ENCODE measurements at regions not wholly inside any gene's neighbourhood (a gene's known extent, or its start where the extent isn't known, plus 50 kb on each side); places are given as distances from the start of the nearest gene placed in this dataset.
"Not testable (repeated sequence)": the region's sequence is repeated elsewhere in the genome, so short reads cannot be mapped to it uniquely, and the experiment has no call there.

DNA sequence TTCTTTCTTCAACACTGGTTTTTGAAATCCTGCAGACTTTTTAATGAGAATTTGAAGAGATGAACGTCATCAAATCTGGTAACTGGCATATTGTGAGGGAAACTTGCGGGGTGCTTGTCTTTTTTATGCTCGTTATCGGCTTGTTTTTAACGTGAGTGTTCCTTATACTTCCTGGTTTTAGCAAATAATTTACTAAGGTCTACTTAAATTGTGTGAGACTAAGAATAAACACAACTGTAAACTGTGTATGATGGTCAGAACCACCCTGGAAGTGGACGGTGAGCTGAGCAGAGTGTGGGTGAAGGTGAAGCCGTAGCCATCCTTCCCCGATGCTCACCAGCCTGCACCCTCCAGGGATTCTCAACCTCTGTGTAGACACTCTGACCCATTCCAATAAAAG, 82.3 kb upstream of the CDC42EP3 start:
- Mint-ChIP-seq H3K36me3 (ENCODE audit: low read depth) (no peaks in the 10 kb centered on the region), H3K27ac (no peak overlapping the region), H3K27me3 (no peaks in the 10 kb centered on the region), H3K4me1 (ENCODE audit: low read depth) (no peaks in the 10 kb centered on the region), H3K4me3 (no peak overlapping the region), H3K9me3 (no peaks in the 10 kb centered on the region)
- DNase-seq (no peak), ATAC-seq (no peak)
- CTCF ChIA-PET = no interaction called here
- TF ChIP-seq CTCF (IDR thresholded peaks at IDR 0.05) = no peak
- POLR2A ChIA-PET = no interaction called here
- intact Hi-C loops (cut with micrococcal nuclease) = no loop called here

DNA sequence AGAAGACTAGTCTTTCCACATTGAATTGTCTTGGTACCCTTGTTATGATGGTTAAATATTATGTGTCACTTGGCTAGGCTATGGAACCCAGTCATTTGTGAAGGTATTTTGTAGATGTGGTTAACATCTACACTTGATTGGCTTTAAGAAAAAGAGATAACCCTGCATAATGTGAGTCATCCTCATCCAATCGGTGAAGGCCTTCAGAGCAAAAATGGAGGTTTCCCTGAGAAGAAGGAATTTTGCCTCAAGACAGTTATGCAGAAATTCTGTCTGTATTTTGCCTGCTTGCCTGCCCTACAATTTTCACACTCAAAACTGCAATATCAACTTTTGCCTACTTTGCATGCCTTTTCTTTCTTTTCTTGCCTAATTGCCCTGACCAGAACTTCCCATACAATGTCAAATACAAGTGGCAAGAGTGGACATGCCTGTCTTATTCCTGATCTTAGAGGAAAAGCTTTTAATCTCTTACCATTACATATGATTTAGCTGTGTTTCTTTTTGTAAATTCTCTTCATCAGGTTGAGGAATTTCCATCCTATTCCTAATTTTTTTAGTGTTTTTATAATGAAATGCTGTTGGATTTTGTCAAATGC, 84.6 kb upstream of the CDC42EP3 start:
- CTCF ChIA-PET; DNase-seq; POLR2A ChIA-PET; H3K27ac Mint-ChIP-seq; H3K36me3 Mint-ChIP-seq (ENCODE audit: low read depth); intact Hi-C loops (cut with micrococcal nuclease); H3K27me3 Mint-ChIP-seq; H3K4me1 Mint-ChIP-seq (ENCODE audit: low read depth); H3K9me3 Mint-ChIP-seq; H3K4me3 Mint-ChIP-seq; ATAC-seq: not testable (repeated sequence)

DNA sequence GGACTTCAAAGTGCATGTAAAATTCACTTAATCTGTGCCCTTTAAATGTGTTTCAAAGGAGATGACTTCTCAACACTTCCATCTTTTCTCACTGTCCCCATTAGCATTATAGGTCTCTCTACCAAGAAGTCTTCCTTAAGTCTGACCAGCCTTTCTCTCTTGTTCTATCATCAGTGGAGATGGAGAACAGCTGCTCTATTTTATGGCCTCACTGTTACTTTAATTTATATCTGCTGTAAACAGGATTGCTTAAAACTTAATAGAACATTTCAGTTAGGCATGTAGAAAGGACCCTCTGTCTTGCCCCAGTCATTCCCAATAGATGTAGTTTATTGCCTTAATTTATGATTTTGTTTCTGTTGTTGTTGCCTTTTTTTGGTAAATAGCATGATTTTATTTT, 86.0 kb upstream of the CDC42EP3 start:
- H3K4me3 Mint-ChIP-seq; H3K9me3 Mint-ChIP-seq; H3K36me3 Mint-ChIP-seq (ENCODE audit: low read depth); CTCF ChIA-PET; H3K27me3 Mint-ChIP-seq; DNase-seq; H3K4me1 Mint-ChIP-seq (ENCODE audit: low read depth); ATAC-seq; H3K27ac Mint-ChIP-seq; intact Hi-C loops (cut with micrococcal nuclease): not testable (repeated sequence)
- POLR2A ChIA-PET = interaction anchor here (0.6 kb wide), 1 partner anchor 1061 kb away, joined by 3 read pairs; no protein-coding TSS in a partner anchor

DNA sequence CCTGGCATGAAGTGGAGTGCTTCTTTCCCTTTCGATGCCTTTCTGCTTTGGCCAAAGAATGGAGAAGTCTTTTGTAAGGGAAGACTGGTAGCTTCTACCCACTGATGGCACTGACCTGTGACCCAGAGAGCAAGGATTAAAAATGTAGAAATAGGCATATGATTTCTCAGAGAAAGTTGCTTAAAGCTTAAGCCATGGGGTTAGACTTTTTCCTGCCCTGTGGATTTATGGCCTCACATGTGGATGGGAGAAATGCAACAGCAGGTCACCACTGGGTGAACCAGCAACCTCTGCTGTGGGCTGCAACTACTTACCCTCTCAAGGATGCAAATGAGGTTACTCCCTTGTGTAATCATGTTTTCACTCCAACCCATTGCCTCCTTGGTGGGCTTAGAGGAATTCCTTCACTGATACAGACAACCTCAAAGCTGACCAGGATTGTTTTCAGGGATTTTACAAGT, 86.7 kb upstream of the CDC42EP3 start:
- CTCF ChIA-PET; POLR2A ChIA-PET; ATAC-seq; H3K27me3 Mint-ChIP-seq; intact Hi-C loops (cut with micrococcal nuclease); H3K36me3 Mint-ChIP-seq (ENCODE audit: low read depth); H3K9me3 Mint-ChIP-seq; DNase-seq; H3K27ac Mint-ChIP-seq; H3K4me3 Mint-ChIP-seq; H3K4me1 Mint-ChIP-seq (ENCODE audit: low read depth): not testable (repeated sequence)

GRCh38 chr2:37759989-37760388, 88.5 kb upstream of the CDC42EP3 start:
- H3K4me1 Mint-ChIP-seq (ENCODE audit: low read depth); H3K36me3 Mint-ChIP-seq (ENCODE audit: low read depth); H3K9me3 Mint-ChIP-seq; POLR2A ChIA-PET; H3K27ac Mint-ChIP-seq; CTCF ChIA-PET; ATAC-seq; intact Hi-C loops (cut with micrococcal nuclease); H3K27me3 Mint-ChIP-seq; DNase-seq; H3K4me3 Mint-ChIP-seq: not testable (repeated sequence)

GRCh38 chr2:37760471-37760870, 89.0 kb upstream of the CDC42EP3 start:
- intact Hi-C loops (cut with micrococcal nuclease) = no loop called here
- CTCF ChIA-PET = no interaction called here
- Mint-ChIP-seq H3K9me3 (no peaks in the 10 kb centered on the region), H3K4me1 (ENCODE audit: low read depth) (peaks cover 3% of the 10 kb centered on the region), H3K27ac (no peak overlapping the region), H3K36me3 (ENCODE audit: low read depth) (no peaks in the 10 kb centered on the region), H3K4me3 (no peak overlapping the region), H3K27me3 (no peaks in the 10 kb centered on the region)
- ATAC-seq (no peak), DNase-seq (no peak)
- POLR2A ChIA-PET = no interaction called here
- no peak for TF ChIP-seq CTCF (IDR thresholded peaks at IDR 0.05)

DNA sequence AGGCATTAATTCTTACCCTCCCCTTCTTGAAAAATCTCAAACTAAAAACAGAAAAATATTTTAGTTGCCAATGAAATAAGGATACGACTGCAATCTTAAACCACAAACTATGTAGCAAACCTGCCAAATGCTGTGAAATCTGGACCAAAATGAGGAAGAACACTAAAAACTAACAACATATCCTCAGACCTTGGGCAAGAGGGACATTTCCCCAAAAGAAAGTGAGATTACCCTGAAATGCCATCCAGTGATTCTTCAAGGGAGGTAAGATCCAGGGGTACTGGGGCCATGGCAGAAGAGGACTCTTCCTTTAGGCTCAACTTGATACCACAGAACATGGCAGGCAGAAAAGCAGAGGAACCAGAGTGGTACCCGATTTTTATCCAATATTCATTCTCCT, 90.8 kb upstream of the CDC42EP3 start:
- DNase-seq; H3K4me1 Mint-ChIP-seq (ENCODE audit: low read depth); ATAC-seq; CTCF ChIA-PET; H3K9me3 Mint-ChIP-seq; H3K27ac Mint-ChIP-seq; H3K4me3 Mint-ChIP-seq; POLR2A ChIA-PET; intact Hi-C loops (cut with micrococcal nuclease); H3K27me3 Mint-ChIP-seq; H3K36me3 Mint-ChIP-seq (ENCODE audit: low read depth): not testable (repeated sequence)
